ENCODE measurements at regions not wholly inside any gene's neighbourhood (a gene's known extent, or its start where the extent isn't known, plus 50 kb on each side); places are given as distances from the start of the nearest gene placed in this dataset.

DNA sequence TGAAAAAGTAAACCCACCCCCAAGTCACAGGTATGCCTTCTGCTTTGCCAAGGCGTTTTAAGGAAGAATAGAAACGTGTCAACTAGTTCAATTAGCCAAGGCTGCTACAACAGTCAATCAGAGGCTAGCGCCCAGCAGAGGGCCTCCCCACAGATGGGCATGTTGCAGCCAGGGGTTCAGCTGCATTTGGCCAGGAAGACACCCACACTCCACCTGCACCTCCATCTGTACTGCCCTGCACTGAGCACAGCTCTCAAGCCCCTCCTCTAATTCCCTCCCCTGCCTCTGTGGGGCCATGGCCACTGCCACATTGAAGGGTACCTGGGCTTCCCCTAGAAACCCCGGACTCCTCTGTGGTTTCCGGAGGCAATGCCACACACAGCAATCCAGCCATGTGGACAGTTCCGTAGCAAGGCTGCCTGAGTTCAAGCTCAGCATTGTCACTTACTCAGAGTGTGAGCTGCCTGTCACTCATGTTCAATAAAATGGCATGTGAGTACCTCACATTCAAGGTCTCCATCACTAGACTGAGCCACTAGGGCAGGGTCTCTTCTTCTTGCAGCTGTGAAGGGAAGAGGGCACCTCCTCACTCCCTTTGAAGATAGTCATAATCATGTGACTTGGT lies 248.4 kb downstream of the IRX2 start (continued):
- TF ChIP-seq ZNF331 (CRISPR knock-in tag; IDR thresholded peaks at IDR 0.05; ENCODE audit: low read depth) = no peak
- TF ChIP-seq, protein P1, sequence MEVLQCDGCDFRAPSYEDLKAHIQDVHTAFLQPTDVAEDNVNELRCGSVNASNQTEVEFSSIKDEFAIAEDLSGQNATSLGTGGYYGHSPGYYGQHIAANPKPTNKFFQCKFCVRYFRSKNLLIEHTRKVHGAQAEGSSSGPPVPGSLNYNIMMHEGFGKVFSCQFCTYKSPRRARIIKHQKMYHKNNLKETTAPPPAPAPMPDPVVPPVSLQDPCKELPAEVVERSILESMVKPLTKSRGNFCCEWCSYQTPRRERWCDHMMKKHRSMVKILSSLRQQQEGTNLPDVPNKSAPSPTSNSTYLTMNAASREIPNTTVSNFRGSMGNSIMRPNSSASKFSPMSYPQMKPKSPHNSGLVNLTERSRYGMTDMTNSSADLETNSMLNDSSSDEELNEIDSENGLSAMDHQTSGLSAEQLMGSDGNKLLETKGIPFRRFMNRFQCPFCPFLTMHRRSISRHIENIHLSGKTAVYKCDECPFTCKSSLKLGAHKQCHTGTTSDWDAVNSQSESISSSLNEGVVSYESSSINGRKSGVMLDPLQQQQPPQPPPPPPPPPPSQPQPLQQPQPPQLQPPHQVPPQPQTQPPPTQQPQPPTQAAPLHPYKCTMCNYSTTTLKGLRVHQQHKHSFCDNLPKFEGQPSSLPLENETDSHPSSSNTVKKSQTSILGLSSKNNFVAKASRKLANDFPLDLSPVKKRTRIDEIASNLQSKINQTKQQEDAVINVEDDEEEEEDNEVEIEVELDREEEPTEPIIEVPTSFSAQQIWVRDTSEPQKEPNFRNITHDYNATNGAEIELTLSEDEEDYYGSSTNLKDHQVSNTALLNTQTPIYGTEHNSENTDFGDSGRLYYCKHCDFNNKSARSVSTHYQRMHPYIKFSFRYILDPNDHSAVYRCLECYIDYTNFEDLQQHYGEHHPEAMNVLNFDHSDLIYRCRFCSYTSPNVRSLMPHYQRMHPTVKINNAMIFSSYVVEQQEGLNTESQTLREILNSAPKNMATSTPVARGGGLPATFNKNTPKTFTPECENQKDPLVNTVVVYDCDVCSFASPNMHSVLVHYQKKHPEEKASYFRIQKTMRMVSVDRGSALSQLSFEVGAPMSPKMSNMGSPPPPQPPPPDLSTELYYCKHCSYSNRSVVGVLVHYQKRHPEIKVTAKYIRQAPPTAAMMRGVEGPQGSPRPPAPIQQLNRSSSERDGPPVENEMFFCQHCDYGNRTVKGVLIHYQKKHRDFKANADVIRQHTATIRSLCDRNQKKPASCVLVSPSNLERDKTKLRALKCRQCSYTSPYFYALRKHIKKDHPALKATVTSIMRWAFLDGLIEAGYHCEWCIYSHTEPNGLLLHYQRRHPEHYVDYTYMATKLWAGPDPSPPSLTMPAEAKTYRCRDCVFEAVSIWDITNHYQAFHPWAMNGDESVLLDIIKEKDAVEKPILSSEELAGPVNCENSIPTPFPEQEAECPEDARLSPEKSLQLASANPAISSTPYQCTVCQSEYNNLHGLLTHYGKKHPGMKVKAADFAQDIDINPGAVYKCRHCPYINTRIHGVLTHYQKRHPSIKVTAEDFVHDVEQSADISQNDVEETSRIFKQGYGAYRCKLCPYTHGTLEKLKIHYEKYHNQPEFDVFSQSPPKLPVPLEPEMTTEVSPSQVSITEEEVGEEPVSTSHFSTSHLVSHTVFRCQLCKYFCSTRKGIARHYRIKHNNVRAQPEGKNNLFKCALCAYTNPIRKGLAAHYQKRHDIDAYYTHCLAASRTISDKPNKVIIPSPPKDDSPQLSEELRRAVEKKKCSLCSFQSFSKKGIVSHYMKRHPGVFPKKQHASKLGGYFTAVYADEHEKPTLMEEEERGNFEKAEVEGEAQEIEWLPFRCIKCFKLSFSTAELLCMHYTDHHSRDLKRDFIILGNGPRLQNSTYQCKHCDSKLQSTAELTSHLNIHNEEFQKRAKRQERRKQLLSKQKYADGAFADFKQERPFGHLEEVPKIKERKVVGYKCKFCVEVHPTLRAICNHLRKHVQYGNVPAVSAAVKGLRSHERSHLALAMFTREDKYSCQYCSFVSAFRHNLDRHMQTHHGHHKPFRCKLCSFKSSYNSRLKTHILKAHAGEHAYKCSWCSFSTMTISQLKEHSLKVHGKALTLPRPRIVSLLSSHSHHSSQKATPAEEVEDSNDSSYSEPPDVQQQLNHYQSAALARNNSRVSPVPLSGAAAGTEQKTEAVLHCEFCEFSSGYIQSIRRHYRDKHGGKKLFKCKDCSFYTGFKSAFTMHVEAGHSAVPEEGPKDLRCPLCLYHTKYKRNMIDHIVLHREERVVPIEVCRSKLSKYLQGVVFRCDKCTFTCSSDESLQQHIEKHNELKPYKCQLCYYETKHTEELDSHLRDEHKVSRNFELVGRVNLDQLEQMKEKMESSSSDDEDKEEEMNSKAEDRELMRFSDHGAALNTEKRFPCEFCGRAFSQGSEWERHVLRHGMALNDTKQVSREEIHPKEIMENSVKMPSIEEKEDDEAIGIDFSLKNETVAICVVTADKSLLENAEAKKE (CRISPR knock-in tag; IDR thresholded peaks at IDR 0.05) = no peak
- TF ChIP-seq JUNB (IDR thresholded peaks at IDR 0.05; ENCODE audit: unreplicated experiment) = no peak
- TF ChIP-seq, protein P2, sequence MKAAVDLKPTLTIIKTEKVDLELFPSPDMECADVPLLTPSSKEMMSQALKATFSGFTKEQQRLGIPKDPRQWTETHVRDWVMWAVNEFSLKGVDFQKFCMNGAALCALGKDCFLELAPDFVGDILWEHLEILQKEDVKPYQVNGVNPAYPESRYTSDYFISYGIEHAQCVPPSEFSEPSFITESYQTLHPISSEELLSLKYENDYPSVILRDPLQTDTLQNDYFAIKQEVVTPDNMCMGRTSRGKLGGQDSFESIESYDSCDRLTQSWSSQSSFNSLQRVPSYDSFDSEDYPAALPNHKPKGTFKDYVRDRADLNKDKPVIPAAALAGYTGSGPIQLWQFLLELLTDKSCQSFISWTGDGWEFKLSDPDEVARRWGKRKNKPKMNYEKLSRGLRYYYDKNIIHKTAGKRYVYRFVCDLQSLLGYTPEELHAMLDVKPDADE (IDR thresholded peaks at IDR 0.05) = no peak
- TF ChIP-seq NANOG (IDR thresholded peaks at IDR 0.05; ENCODE audit: borderline replicate concordance) = no peak
- no peak for TF ChIP-seq STAT1 (IDR thresholded peaks at IDR 0.05; ENCODE audit: unreplicated experiment)

DNA sequence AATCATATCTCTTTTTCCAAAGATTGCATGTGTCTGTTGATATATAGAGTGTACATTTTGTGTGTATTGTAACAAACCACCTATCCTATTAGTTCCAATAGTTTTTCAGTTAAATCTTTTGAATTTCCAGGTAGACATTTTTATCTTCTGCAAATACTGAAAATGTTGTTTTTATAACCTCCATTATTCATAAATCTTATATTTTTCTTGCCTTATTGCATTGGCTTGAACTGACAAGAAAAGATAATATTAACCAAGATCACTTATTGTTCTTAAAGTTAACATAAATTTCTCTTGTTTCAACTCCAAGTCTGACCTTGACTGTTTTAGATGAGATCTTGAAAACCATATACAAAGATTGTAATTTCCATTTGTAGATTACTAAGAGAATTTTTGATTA lies 251.6 kb downstream of the IRX2 start:
- Mint-ChIP-seq H3K4me1 (peaks cover 15% of the 10 kb centered on the region), H3K36me3 (ENCODE audit: low read depth) (peaks cover 10% of the 10 kb centered on the region; the same call in 2 of the 3 replicates), H3K27me3 (ENCODE audit: insufficient read depth, low read depth, poor library complexity) (no peaks in the 10 kb centered on the region), H3K4me3 (no peak overlapping the region), H3K27ac (no peak overlapping the region), H3K9me3 (peaks cover 32% of the 10 kb centered on the region)
- no peaks in the 10 kb centered on the region for H4K20me1 ChIP-seq (replicated peaks; ENCODE audit: insufficient read depth)
- no peaks in the 10 kb centered on the region for H3K27me3 ChIP-seq (ENCODE audit: insufficient read depth)
- DNase-seq (ENCODE audit: low spot score) (no peak), ATAC-seq (no peak)
- no peaks in the 10 kb centered on the region for H3K9me2 ChIP-seq (ENCODE audit: insufficient read depth)
- H2AFZ ChIP-seq = no peak overlapping the region
- no peak overlapping the region; the same call in 1 of the 2 replicates for H3K4me3 ChIP-seq
- H3K27ac ChIP-seq (ENCODE audit: low read depth) = no peak overlapping the region
- H3K4me2 ChIP-seq = no peak overlapping the region
- no peaks in the 10 kb centered on the region for H3K4me1 ChIP-seq (ENCODE audit: insufficient read depth)
- H3K79me2 ChIP-seq (replicated peaks; ENCODE audit: insufficient read depth) = no peaks in the 10 kb centered on the region
- peaks cover 7% of the 10 kb centered on the region; the same call in 1 of the 2 replicates for H3K36me3 ChIP-seq (ENCODE audit: insufficient read depth)
- no peaks in the 10 kb centered on the region for H3F3A ChIP-seq (replicated peaks; ENCODE audit: low read depth)
- TF ChIP-seq POLR2AphosphoS5 (IDR thresholded peaks at IDR 0.05; ENCODE audit: low read depth) (no peak), CREB1 (CRISPR knock-in tag; IDR thresholded peaks at IDR 0.05; ENCODE audit: low read depth) (no peak), ZNF331 (CRISPR knock-in tag; IDR thresholded peaks at IDR 0.05; ENCODE audit: low read depth) (no peak), EZH2 (IDR thresholded peaks at IDR 0.05; ENCODE audit: low read depth, unreplicated experiment) (no peak)
- TF ChIP-seq, protein P1 (CRISPR knock-in tag; IDR thresholded peaks at IDR 0.05) = no peak

All from GM23338 (cell line).